Spinal cord (tissue), 9 donors: ENCODE measurements at regions not wholly inside any gene's neighbourhood (a gene's known extent, or its start where the extent isn't known, plus 50 kb on each side); places are given as distances from the start of the nearest gene placed in this dataset.

Experiments used
- DNase-seq, 6 donors: peaks; one replicate each; pipeline versions ENCODE4 v3.0.0 to v3.0.0-alpha.2; 2013 to 2015; ENCODE audit warnings: low spot score in 6 of 6, low read depth in 4 of 6
- H3K27ac ChIP-seq: one replicate; pipeline ENCODE4 v1.5.1; 2013; ENCODE audit warnings: low read depth, low read length, control low read depth
- H3K27me3 ChIP-seq: one replicate; pipeline ENCODE4 v1.6.1; 2013; ENCODE audit warnings: low read length; ENCODE audit not compliant: control insufficient read depth, insufficient read depth
- H3K36me3 ChIP-seq: one replicate; pipeline ENCODE4 v1.6.1; 2013; ENCODE audit warnings: low read length; ENCODE audit not compliant: control insufficient read depth, insufficient read depth
- H3K4me1 ChIP-seq: one replicate; pipeline ENCODE4 v1.6.1; 2013; ENCODE audit warnings: low read length; ENCODE audit not compliant: control insufficient read depth, insufficient read depth
- H3K4me3 ChIP-seq: one replicate; pipeline ENCODE4 v1.5.1; 2013; ENCODE audit warnings: low read depth, low read length, control low read depth
- H3K9me3 ChIP-seq: one replicate; pipeline ENCODE4 v1.6.1; 2013; ENCODE audit warnings: low read length; ENCODE audit not compliant: control insufficient read depth, insufficient read depth
- WGBS: methylation state at CpG from one replicate; pipeline ENCODE4 v1.1.5; 2013; ENCODE audit warnings: missing lambda C conversion rate; ENCODE audit not compliant: insufficient coverage; 5-methylcytosine and 5-hydroxymethylcytosine counted together
- donor health status: healthy.

GRCh38 chr7:116614499-116615262, 57.3 kb upstream of the MET start:
- no peaks in the 10 kb centered on the region for H3K27me3 ChIP-seq
- no peaks in the 10 kb centered on the region for H3K9me3 ChIP-seq
- H3K4me1 ChIP-seq, result no peaks in the 10 kb centered on the region
- WGBS, result 33% methylated on average over 1 of the region's 7 CpGs
- no peak overlapping the region for H3K4me3 ChIP-seq
- H3K36me3 ChIP-seq, result no peaks in the 10 kb centered on the region
- DNase-seq, result peak in 1 of 6 donors; percentile 27
- H3K27ac ChIP-seq, result no peak overlapping the region

GRCh38 chr7:116616555-116617059, 55.4 kb upstream of the MET start:
- no peaks in the 10 kb centered on the region for H3K4me1 ChIP-seq
- H3K27me3 ChIP-seq, result no peaks in the 10 kb centered on the region
- no peaks in the 10 kb centered on the region for H3K9me3 ChIP-seq
- DNase-seq, result no peak
- no peak overlapping the region for H3K4me3 ChIP-seq
- no peak overlapping the region for H3K27ac ChIP-seq
- H3K36me3 ChIP-seq, result no peaks in the 10 kb centered on the region
- no CpG with 5 or more reads among the region's 2 CpGs for WGBS

- no peak overlapping the region for H3K27ac ChIP-seq
- H3K4me3 ChIP-seq, result no peak overlapping the region
- no peak for DNase-seq
- no peaks in the 10 kb centered on the region for H3K27me3 ChIP-seq
- no peaks in the 10 kb centered on the region for H3K36me3 ChIP-seq
- no CpG with 5 or more reads among the region's 4 CpGs for WGBS
- H3K4me1 ChIP-seq, result no peaks in the 10 kb centered on the region
- no peaks in the 10 kb centered on the region for H3K9me3 ChIP-seq
These were observed 54.1 kb upstream of the MET start for GRCh38 chr7:116617878-116618277.

GRCh38 chr7:116618338-116619128, 53.5 kb upstream of the MET start:
- Histone ChIP-seq H3K4me1 (no peaks in the 10 kb centered on the region), H3K27ac (no peak overlapping the region), H3K36me3 (no peaks in the 10 kb centered on the region), H3K4me3 (no peak overlapping the region), H3K9me3 (no peaks in the 10 kb centered on the region), H3K27me3 (no peaks in the 10 kb centered on the region)
- 93% methylated on average over 1 of the region's 3 CpGs for WGBS
- DNase-seq, result no peak

- Histone ChIP-seq H3K27me3 (no peaks in the 10 kb centered on the region), H3K9me3 (no peaks in the 10 kb centered on the region), H3K4me3 (no peak overlapping the region), H3K27ac (no peak overlapping the region), H3K4me1 (no peaks in the 10 kb centered on the region), H3K36me3 (no peaks in the 10 kb centered on the region)
- 100% methylated on average over 1 of the region's 5 CpGs for WGBS
- no peak for DNase-seq
These were observed 50.3 kb upstream of the MET start for GRCh38 chr7:116621649-116622048.
